ENCODE measurements at regions not wholly inside any gene's neighbourhood (a gene's known extent, or its start where the extent isn't known, plus 50 kb on each side); places are given as distances from the start of the nearest gene placed in this dataset.
"Not testable (repeated sequence)": the region's sequence is repeated elsewhere in the genome, so short reads cannot be mapped to it uniquely, and the experiment has no call there.

DNA sequence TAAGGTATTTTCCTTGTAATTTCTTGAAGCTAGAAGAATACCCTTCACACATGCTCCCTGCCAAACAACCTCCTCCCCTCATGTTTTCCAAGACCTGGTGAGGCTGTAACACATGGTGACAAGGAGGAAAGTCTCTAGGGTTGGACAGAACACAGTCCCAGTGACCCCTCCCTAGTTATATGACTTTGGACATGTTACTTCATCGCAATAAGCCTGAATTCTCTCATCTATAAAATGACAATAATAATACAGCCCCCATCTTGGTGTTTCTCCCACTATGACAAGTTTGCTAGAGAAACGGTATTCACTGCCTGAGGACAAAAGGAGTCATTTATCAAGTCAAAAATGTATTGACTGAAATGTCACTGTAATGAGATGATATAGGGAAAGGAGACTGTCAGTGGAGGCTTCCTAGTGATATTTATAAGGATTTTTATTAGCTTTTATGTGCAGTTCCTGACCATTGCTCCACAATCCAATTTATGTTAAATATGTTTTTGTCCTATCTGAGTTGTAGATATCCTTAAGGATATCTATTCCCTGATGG lies 464.4 kb downstream of the SUCLG1 start:
- no peak overlapping the region for H3K4me3 ChIP-seq
- 78 to 82% (median 80%) methylated on average over 2 of the region's 2 CpGs for WGBS, 4 donors
- no peaks in the 10 kb centered on the region for H3K4me1 ChIP-seq
- ATAC-seq = no peak
- peaks cover 0 to 3% (median 0%) of the 10 kb centered on the region in 12 donors for H3K9me3 ChIP-seq
- no peak for TF ChIP-seq POLR2A (IDR thresholded peaks at IDR 0.05)
- TF ChIP-seq, protein P1, sequence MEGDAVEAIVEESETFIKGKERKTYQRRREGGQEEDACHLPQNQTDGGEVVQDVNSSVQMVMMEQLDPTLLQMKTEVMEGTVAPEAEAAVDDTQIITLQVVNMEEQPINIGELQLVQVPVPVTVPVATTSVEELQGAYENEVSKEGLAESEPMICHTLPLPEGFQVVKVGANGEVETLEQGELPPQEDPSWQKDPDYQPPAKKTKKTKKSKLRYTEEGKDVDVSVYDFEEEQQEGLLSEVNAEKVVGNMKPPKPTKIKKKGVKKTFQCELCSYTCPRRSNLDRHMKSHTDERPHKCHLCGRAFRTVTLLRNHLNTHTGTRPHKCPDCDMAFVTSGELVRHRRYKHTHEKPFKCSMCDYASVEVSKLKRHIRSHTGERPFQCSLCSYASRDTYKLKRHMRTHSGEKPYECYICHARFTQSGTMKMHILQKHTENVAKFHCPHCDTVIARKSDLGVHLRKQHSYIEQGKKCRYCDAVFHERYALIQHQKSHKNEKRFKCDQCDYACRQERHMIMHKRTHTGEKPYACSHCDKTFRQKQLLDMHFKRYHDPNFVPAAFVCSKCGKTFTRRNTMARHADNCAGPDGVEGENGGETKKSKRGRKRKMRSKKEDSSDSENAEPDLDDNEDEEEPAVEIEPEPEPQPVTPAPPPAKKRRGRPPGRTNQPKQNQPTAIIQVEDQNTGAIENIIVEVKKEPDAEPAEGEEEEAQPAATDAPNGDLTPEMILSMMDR (IDR thresholded peaks at IDR 0.05) = no peak
- H3K36me3 ChIP-seq = no peaks in the 10 kb centered on the region
- DNase-seq = no peak
- H3K27ac ChIP-seq = no peak overlapping the region
- no peaks in the 10 kb centered on the region for H3K27me3 ChIP-seq
- intact Hi-C loops (cut with DNase I) = no loop called here

DNA sequence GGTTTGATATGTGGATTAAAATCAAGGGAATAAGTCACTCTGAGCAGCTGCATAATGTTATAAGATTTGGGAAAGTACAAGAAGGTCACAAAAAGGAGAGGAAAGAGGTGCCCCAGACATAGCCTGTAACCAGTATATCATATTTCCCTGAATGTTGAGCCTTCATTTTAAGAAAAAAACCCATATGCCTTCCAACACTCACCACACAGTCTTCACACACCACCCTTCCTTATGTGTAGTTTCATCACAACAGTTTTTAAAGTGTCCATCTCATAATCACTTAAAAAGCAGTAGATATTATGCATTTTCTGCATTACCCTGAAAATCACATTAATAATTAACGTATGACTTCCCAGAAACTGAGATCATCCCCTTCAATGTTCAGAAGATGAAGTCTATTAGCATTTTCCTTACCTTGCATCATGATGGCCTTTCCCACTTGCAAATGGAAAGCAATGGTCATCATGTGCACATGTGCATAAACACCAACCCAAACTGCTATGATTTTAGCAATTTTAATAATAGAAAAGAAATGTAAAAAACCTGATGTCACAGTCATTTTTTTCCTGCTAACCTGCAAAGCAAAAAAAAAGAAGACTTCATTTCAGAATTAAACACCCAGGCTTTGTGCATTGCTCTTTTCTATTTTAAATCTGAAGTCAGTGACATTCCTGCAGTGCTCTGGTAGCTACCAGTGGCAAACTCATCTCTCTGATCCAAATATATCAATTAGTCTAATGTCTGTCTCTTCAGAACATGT lies 465.0 kb downstream of the SUCLG1 start:
- no peak overlapping the region for H3K4me3 ChIP-seq
- intact Hi-C loops (cut with DNase I) = no loop called here
- TF ChIP-seq, protein P1 (IDR thresholded peaks at IDR 0.05) = no peak
- no peak for TF ChIP-seq POLR2A (IDR thresholded peaks at IDR 0.05)
- no peaks in the 10 kb centered on the region for H3K4me1 ChIP-seq
- H3K36me3 ChIP-seq = no peaks in the 10 kb centered on the region
- peaks cover 0 to 9% (median 0%) of the 10 kb centered on the region in 12 donors for H3K9me3 ChIP-seq
- WGBS, 4 donors = 42 to 83% (median 68%) methylated on average over 1 of the region's 1 CpG
- ATAC-seq (no peak), DNase-seq (no peak)
- H3K27ac ChIP-seq = no peak overlapping the region
- no peaks in the 10 kb centered on the region for H3K27me3 ChIP-seq

DNA sequence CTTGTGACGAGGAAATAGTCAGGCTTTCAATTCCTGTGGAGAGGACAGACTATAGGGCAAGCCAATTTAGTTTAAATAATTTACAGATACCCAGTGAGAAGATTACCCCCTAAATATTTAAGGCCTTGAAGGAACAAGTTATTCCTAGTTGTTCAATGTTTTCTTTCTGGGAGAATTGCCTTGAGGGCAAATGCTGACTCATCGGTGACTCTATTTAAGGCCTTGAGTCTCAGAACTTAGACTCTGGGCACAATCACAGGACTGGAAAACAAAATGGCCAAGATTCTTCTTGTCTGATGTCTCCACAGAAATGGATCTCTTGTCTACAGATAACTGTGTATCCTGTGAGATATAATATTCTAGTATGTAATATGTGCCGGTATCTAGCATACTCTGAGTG lies 467.1 kb downstream of the SUCLG1 start:
- intact Hi-C loops (cut with DNase I) = no loop called here
- WGBS, 4 donors = 77 to 89% (median 83%) methylated on average over 3 of the region's 3 CpGs

DNA sequence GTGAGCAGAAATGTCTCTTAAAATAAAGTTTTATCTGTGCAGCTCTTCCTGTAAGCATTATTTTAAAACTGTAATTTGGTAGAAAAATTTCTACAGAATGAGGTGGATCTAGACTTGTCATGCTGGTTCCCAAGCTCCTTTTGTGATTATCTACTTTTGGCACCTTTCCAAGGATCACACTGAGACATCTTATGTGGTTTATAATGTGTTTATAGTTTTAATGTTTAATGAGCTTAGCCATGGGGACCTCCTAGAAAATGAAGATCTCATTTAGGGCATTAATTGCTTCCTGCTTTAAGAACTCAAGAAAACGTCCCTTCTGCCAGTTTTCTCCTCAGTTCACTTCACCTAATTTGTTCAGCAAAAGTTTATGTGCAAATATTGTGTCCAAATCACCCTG lies 468.4 kb downstream of the SUCLG1 start:
- ATAC-seq (no peak), DNase-seq (no peak)
- Histone ChIP-seq H3K4me3 (no peak overlapping the region), H3K27ac (no peak overlapping the region), H3K27me3 (no peaks in the 10 kb centered on the region), H3K9me3 (peaks cover 0 to 26% (median 0%) of the 10 kb centered on the region in 12 donors), H3K36me3 (no peaks in the 10 kb centered on the region), H3K4me1 (no peaks in the 10 kb centered on the region)
- 43 to 48% (median 48%) methylated on average over 1 of the region's 1 CpG for WGBS, 4 donors
- TF ChIP-seq, protein P1 (IDR thresholded peaks at IDR 0.05) = no peak
- TF ChIP-seq POLR2A (IDR thresholded peaks at IDR 0.05) = no peak
- intact Hi-C loops (cut with DNase I) = no loop called here

More for the DNA sequence above, 467.1 kb downstream of the SUCLG1 start:
- H3K27ac ChIP-seq = no peak overlapping the region
- peaks cover 0 to 20% (median 0%) of the 10 kb centered on the region in 12 donors for H3K9me3 ChIP-seq
- no peaks in the 10 kb centered on the region for H3K27me3 ChIP-seq
- ATAC-seq (no peak), DNase-seq (no peak)
- H3K4me1 ChIP-seq = no peaks in the 10 kb centered on the region
- no peak overlapping the region for H3K4me3 ChIP-seq
- no peaks in the 10 kb centered on the region for H3K36me3 ChIP-seq
- TF ChIP-seq, protein P1 (IDR thresholded peaks at IDR 0.05) = no peak
- TF ChIP-seq POLR2A (IDR thresholded peaks at IDR 0.05) = no peak

DNA sequence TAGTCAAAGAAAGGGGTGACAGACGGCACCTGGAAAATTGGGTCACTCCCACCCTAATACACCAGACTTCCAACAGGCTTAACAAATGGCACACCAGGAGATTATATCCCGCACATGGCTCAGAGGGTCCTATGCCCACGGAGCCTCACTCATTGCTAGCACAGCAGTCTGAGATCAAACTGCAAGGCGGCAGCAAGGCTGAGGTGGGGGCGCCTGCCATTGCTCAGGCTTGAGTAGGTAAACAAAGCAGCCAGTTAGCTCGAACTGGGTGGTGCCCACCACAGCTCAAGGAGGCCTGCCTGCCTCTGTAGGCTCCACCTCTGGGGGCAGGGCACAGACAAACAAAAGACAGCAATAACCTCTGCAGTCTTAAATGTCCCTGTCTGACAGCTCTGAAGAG lies 482.5 kb downstream of the SUCLG1 start:
- H3K4me3 ChIP-seq; ATAC-seq; H3K36me3 ChIP-seq; intact Hi-C loops (cut with DNase I); H3K4me1 ChIP-seq; DNase-seq; H3K27ac ChIP-seq; H3K27me3 ChIP-seq; H3K9me3 ChIP-seq: not testable (repeated sequence)
- WGBS, 4 donors = 79 to 89% (median 85%) methylated on average over 6 of the region's 6 CpGs

Data from heart left ventricle (tissue), 16 donors.